ENCODE measurements at regions not wholly inside any gene's neighbourhood (a gene's known extent, or its start where the extent isn't known, plus 50 kb on each side); places are given as distances from the start of the nearest gene placed in this dataset.
A peak's percentile ranks its signal among the peaks of the same experiment; 100 is the strongest.
"Not testable (repeated sequence)": the region's sequence is repeated elsewhere in the genome, so short reads cannot be mapped to it uniquely, and the experiment has no call there.

DNA sequence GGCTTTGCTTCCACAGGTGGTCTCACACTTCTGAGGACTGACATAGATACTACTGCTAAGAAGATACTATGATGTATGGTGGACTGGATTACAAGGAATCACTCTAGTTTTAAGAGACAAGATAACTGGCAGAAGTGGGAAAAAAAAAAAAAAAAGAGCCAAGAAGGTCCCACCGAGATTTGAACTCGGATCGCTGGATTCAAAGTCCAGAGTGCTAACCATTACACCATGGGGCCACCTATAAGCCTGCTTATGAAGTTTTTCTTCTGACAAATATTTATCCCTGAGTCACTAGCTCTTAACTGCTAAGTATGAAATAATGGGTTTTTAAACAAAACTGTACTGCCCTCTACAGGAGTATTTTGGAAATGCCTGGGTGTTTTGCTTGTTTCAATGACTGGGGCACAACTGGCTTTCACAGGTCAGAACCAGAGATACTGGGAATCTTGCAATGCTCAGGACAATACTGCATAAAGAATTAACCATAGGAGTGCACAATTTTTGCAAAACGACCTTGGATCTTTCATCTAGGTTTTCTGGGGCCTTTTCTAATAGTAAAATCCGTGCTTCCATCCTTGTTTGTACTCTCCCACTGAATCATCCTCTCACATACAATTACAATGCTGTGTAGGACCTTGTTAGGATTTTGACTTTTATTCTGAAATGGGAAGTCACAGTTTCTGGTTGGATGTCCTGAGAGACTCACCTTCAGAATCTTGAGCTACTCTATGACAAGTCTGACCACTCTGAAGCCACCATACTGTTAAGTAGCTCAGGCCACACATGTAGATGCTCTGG, 116.3 kb downstream of the OR2B2 start:
- Mint-ChIP-seq H3K27ac (no peak overlapping the region), H3K4me1 (peaks cover 51% of the 10 kb centered on the region), H3K4me3 (no peak overlapping the region), H3K9me3 (no peaks in the 10 kb centered on the region), H3K27me3 (peaks cover 16% of the 10 kb centered on the region), H3K36me3 (ENCODE audit: low read depth) (no peaks in the 10 kb centered on the region)
- CTCF ChIA-PET: interaction anchor here (0.6 to 4.7 kb wide), 30 partner anchors 9 to 1224 kb away, joined by 3 to 29 read pairs (median 4); partner anchors contain the start of gene ZSCAN26
- POLR2A ChIA-PET: interaction anchor here (0.5 to 5.1 kb wide), 9 partner anchors 23 to 649 kb away, joined by 3 to 35 read pairs (median 5); a partner anchor contains a TSS
- peak; percentile 40 for DNase-seq

DNA sequence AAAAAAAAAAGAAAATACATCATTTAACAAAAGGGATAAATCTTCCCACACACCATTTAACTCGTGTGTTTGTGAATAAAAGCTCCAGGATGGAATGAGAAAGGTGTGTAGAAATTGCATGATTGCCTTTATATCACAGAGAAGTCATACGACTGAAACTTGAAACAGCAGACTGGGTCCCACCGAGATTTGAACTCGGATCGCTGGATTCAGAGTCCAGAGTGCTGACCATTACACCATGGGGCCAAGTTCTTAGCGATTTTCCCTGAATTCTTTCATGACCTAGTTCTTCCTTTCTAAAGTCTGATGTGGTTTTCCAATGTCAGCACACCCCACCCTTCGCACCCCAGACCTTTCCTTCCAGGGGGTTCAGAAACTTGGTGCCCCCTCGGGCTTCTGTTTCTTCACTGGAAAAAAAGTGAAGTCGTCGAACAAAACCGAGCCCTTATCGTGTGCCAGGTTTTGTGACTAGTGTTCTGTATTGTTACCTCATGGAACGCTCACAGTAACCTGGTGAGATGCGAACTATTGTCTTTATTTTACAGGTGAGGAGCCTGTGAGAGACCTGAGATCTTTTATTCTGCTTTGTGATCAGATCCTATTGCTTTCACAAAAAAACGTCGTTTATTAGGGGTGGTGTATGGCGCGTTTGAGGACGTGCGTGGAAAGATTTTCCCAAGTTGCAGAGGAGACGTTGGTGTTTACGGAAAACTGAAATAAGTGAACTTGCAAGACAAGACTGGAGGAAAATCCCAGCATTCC, 120.8 kb downstream of the OR2B2 start:
- ChIA-PET POLR2A (no interaction called here), CTCF (interaction anchor here (1.0 kb wide), 1 partner anchor 111 kb away, joined by 3 read pairs; no protein-coding TSS in a partner anchor)
- no peaks in the 10 kb centered on the region for H3K36me3 Mint-ChIP-seq (ENCODE audit: low read depth)
- H3K27me3 Mint-ChIP-seq: peaks cover 22% of the 10 kb centered on the region
- H3K9me3 Mint-ChIP-seq: no peaks in the 10 kb centered on the region
- H3K4me3 Mint-ChIP-seq: peak overlapping the region; percentile 73
- H3K4me1 Mint-ChIP-seq: peaks cover 46% of the 10 kb centered on the region
- DNase-seq: no peak
- H3K27ac Mint-ChIP-seq: no peak overlapping the region

DNA sequence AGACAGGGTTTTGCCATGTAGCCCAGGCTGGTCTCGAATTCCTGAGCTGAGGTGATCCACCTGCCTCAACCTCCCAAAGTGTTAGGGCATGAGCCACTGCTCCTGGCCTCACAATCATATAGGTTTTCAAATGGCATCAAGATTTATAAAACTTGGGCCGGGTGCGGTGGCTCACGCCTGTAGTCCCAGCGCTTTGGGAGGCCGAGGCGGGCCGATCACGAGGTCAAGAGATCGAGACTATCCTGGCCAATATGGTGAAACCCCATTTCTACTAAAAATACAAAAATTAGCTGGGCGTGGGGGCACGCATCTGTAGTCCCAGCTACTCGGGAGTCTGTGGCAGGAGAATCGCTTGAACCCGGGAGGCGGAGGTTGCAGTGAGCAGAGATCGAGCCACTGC, 123.8 kb downstream of the OR2B2 start:
- H3K4me1 Mint-ChIP-seq: peaks cover 22% of the 10 kb centered on the region
- CTCF ChIA-PET: interaction anchor here (1.4 to 2.2 kb wide), 2 partner anchors 36 to 101 kb away, joined by 3 to 6 read pairs; no protein-coding TSS in a partner anchor
- not testable (repeated sequence) for H3K4me3 Mint-ChIP-seq; DNase-seq; H3K9me3 Mint-ChIP-seq; H3K36me3 Mint-ChIP-seq (ENCODE audit: low read depth); H3K27ac Mint-ChIP-seq
- POLR2A ChIA-PET: interaction anchor here (0.7 to 1.9 kb wide), 2 partner anchors 16 to 102 kb away, joined by 3 to 4 read pairs; a partner anchor contains a TSS
- peaks cover 35% of the 10 kb centered on the region for H3K27me3 Mint-ChIP-seq

DNA sequence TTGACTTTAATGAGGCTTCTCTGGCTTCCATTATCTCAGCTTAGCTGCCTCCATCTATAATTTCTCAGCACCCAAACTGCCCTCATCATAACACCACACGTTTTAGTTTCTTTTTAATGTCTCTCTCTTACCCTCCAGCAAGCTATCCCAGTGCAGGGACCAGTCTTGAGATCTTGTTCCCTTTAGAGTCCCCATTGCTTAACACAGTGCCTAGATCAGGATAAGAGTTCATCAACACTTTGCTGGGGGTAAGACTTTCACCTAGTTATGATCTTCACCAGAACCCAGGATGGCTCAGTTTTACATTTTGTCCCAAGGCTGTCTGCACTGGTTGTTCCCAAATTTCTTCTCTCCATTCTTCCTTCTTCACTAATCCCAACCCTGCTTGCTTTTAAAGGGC, 126.1 kb downstream of the OR2B2 start:
- ChIA-PET POLR2A (interaction anchor here (1.3 to 2.2 kb wide), 2 partner anchors 13 to 22 kb away, joined by 3 to 8 read pairs; a partner anchor contains a TSS), CTCF (interaction anchor here (1.2 to 2.4 kb wide), 3 partner anchors 10 to 13 kb away, joined by 4 to 16 read pairs (median 4); no protein-coding TSS in a partner anchor)

DNA sequence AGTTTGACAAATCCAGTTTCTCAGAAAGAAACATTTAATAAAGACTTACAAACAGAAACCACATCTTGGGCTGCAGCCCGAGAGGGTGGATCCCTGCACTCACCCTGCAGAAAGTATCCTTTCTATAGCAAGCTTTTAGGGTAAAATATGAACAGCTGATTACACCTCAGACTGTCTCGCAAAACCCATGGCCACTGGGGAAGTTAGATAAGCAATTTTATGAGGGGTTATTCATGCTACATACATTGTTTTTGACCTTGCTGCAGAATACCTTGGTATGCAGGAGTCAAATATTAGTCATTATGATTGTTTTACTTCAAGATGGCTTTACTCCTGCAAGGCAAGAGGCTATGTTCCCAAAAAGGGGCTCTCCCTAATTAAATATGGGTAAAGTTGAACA, 126.9 kb downstream of the OR2B2 start:
- ChIA-PET POLR2A (interaction anchor here (1.2 to 2.2 kb wide), 3 partner anchors 13 to 23 kb away, joined by 3 to 8 read pairs (median 3); a partner anchor contains a TSS), CTCF (interaction anchor here (1.2 to 2.4 kb wide), 3 partner anchors 11 to 12 kb away, joined by 4 to 16 read pairs (median 4); no protein-coding TSS in a partner anchor)
- Mint-ChIP-seq H3K27me3 (peaks cover 34% of the 10 kb centered on the region), H3K9me3 (no peaks in the 10 kb centered on the region), H3K27ac (no peak overlapping the region), H3K4me1 (no peaks in the 10 kb centered on the region), H3K36me3 (ENCODE audit: low read depth) (no peaks in the 10 kb centered on the region), H3K4me3 (no peak overlapping the region)
- DNase-seq: no peak

More for the DNA sequence above, 126.1 kb downstream of the OR2B2 start:
- H3K9me3 Mint-ChIP-seq: no peaks in the 10 kb centered on the region
- no peak overlapping the region for H3K27ac Mint-ChIP-seq
- DNase-seq: no peak
- no peaks in the 10 kb centered on the region for H3K36me3 Mint-ChIP-seq (ENCODE audit: low read depth)
- peaks cover 32% of the 10 kb centered on the region for H3K27me3 Mint-ChIP-seq
- H3K4me3 Mint-ChIP-seq: no peak overlapping the region
- H3K4me1 Mint-ChIP-seq: no peaks in the 10 kb centered on the region

DNA sequence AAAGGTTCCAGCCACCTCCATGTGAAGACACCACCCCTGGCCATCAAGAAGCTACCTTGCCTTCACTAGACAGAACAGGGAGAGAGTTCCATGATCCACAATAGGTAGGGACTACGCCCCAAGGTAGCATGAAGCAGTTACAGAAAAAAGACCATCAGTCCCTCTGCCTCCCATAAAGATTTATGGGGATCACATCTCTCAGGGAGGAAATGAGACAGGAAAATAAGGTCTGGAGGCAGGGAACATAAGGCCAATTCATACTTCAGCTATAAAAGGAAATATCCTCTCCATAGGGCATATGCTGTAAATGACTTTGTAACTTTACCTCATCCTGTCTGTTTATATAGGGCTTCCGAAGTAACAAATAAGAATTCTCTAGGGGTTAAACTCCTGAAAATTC, 129.4 kb downstream of the OR2B2 start:
- Mint-ChIP-seq H3K36me3 (ENCODE audit: low read depth) (no peaks in the 10 kb centered on the region), H3K27me3 (peaks cover 36% of the 10 kb centered on the region), H3K9me3 (no peaks in the 10 kb centered on the region), H3K4me1 (no peaks in the 10 kb centered on the region), H3K4me3 (no peak overlapping the region), H3K27ac (no peak overlapping the region)
- CTCF ChIA-PET: interaction anchor here (3.8 kb wide), 1 partner anchor 11 kb away, joined by 27 read pairs; no protein-coding TSS in a partner anchor
- POLR2A ChIA-PET: interaction anchor here (1.0 kb wide), 1 partner anchor 650 kb away, joined by 3 read pairs; a partner anchor contains a TSS
- no peak for DNase-seq

DNA sequence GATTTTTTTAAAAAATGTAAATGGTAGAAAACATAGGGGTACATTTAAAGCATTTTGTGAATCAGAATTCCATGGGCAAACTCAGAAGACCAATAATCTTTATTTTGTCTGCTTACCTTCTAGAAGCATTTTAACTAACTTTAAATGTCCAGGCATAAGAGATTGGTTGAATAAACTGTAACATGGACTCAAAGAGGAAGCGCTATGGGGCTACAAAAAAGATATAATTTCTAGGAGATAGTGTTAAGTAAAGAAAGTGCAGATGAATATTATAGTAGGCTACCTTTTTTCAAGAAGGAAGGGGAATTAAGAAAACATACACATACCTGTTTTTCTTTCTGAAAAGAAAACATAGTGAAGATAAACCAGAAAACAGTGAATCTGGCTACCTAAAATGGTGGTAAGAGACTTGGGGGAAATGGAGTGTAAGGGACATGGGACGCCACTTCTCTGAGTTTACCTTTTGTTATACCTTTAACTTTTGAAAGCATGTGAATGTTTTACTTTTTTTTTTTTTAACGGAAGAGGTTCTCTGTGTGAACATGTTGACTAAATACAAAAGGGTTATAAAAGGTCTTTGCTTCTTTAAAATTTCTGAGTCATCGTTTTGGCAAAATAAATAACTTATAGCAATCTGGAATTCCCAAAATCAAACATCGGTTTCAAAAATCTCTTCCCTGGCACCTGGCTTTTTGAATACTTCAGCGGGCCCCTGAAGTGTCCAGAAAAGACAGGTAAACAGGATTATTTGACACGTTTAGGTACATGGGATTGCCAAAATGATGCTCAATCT, 133.4 kb downstream of the OR2B2 start:
- no peak for DNase-seq
- no peaks in the 10 kb centered on the region for H3K4me1 Mint-ChIP-seq
- no peaks in the 10 kb centered on the region for H3K9me3 Mint-ChIP-seq
- POLR2A ChIA-PET: no interaction called here
- no peak overlapping the region for H3K27ac Mint-ChIP-seq
- H3K27me3 Mint-ChIP-seq: peaks cover 32% of the 10 kb centered on the region
- CTCF ChIA-PET: interaction anchor here (0.8 to 1.5 kb wide), 2 partner anchors 117 to 148 kb away, joined by 3 to 5 read pairs; no protein-coding TSS in a partner anchor
- no peaks in the 10 kb centered on the region for H3K36me3 Mint-ChIP-seq (ENCODE audit: low read depth)
- no peak overlapping the region for H3K4me3 Mint-ChIP-seq

DNA sequence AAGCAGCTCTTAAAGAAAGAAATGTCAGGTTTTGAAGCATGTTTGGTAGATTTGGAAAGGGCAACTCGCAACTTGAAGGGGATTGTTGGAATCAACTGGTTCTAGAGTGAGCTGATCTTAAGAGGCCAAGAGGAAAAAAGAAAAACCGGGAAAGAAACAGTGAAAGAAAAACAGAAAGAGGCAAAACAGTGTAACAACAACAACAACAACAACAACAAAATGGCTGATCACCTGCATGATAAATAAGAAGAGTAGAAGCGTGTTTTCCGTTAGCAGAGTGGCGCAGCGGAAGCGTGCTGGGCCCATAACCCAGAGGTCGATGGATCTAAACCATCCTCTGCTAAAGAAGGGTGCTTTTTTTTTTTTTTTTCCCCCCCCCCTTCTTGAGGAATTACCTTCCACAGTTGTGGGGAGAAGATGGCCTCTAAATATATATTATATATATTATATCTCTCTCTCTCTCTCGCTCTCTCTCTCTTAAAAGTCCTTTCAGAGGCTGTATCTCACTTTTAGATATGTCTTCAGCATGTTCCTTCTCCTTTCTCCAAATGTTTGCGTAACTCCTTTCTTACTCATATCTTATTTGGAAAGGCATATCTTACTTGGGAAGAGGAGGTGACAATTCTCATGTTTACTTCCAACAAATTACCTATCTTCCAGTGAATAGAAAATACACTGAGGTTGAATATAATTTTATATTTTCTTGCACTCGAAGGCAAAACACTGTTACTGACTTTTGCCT, 134.4 kb downstream of the OR2B2 start:
- Mint-ChIP-seq H3K36me3 (ENCODE audit: low read depth) (no peaks in the 10 kb centered on the region), H3K4me1 (peaks cover 6% of the 10 kb centered on the region), H3K27me3 (peaks cover 29% of the 10 kb centered on the region), H3K27ac (no peak overlapping the region), H3K9me3 (no peaks in the 10 kb centered on the region), H3K4me3 (no peak overlapping the region)
- POLR2A ChIA-PET: no interaction called here
- DNase-seq: no peak
- CTCF ChIA-PET: no interaction called here

DNA sequence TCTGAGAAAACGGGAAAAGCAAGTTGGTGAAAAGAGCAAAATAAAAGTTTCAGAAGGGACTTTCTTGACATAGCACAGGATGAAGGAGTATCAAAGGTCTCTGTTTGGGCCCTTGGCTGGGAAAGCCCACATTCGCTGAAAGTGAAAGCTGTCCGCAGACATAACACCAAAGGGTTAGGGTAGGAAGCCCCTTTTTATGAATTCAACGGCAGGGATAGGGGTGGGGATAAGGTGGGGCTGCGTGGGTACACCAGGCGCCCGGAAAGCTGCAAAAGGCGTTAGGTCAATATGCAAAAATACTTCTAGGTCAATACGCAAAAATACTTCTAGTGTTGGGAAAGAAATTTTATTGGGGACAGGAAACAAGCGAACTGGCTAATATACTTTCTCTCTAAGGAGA, 135.1 kb downstream of the OR2B2 start:
- peaks cover 27% of the 10 kb centered on the region for H3K27me3 Mint-ChIP-seq
- POLR2A ChIA-PET: no interaction called here
- no peaks in the 10 kb centered on the region for H3K36me3 Mint-ChIP-seq (ENCODE audit: low read depth)
- CTCF ChIA-PET: interaction anchor here (1.9 kb wide), 1 partner anchor 19 kb away, joined by 6 read pairs; no protein-coding TSS in a partner anchor
- no peak for DNase-seq
- H3K27ac Mint-ChIP-seq: no peak overlapping the region
- no peak overlapping the region for H3K4me3 Mint-ChIP-seq
- no peaks in the 10 kb centered on the region for H3K9me3 Mint-ChIP-seq
- H3K4me1 Mint-ChIP-seq: peaks cover 12% of the 10 kb centered on the region

DNA sequence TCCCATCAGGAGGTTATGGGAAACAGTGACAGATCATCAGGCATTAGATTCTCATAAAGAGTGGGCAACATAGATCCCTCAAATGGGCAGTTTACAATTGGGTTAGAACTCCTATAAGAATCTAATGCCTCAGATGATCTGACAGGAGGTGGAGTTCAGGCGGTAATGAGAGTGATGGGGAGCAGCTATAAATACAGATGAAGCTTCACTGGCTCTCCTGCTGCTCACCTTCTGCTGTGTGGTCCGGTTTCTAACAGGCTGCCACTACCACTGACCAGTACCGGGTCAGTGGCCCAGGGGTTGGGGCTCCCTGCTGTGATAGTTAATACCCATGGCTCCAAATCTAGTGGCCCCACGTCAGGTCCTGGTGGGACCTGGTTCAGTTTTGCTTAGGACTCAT, 135.7 kb downstream of the OR2B2 start:
- H3K36me3 Mint-ChIP-seq (ENCODE audit: low read depth): no peaks in the 10 kb centered on the region
- POLR2A ChIA-PET: no interaction called here

DNA sequence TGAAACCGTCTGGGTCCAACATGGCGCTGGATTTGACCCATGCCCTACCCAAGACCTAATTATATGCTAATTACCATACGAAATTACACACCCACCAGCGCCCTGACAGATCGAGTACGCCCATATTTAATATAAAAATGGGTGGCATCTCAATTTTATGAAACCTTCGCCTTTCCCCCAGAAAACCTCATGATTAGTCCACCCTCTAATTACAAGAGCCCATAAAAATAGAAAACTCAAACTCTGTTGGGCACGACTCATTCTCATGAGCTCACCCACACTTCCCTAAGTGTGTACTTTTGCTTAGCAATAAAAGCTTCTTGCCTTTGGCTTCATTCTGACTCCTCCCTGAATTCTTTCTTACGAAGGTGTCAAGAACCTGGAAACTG, 136.4 kb downstream of the OR2B2 start:
- H3K27me3 Mint-ChIP-seq: peaks cover 33% of the 10 kb centered on the region
- POLR2A ChIA-PET: interaction anchor here (0.6 kb wide), 1 partner anchor 644 kb away, joined by 3 read pairs; no protein-coding TSS in a partner anchor
- no peak for DNase-seq
- no peak overlapping the region for H3K4me3 Mint-ChIP-seq
- no peaks in the 10 kb centered on the region for H3K9me3 Mint-ChIP-seq
- no peak overlapping the region for H3K27ac Mint-ChIP-seq
- CTCF ChIA-PET: interaction anchor here (0.6 to 1.9 kb wide), 2 partner anchors 20 to 37 kb away, joined by 3 to 6 read pairs; no protein-coding TSS in a partner anchor
- no peaks in the 10 kb centered on the region for H3K36me3 Mint-ChIP-seq (ENCODE audit: low read depth)
- peaks cover 22% of the 10 kb centered on the region for H3K4me1 Mint-ChIP-seq

More for the DNA sequence above, 135.7 kb downstream of the OR2B2 start:
- no peaks in the 10 kb centered on the region for H3K9me3 Mint-ChIP-seq
- CTCF ChIA-PET: interaction anchor here (1.9 kb wide), 1 partner anchor 20 kb away, joined by 6 read pairs; no protein-coding TSS in a partner anchor
- H3K27me3 Mint-ChIP-seq: peaks cover 27% of the 10 kb centered on the region
- H3K4me3 Mint-ChIP-seq: no peak overlapping the region
- no peak overlapping the region for H3K27ac Mint-ChIP-seq
- H3K4me1 Mint-ChIP-seq: peaks cover 16% of the 10 kb centered on the region
- no peak for DNase-seq

Data from activated CD4-positive, alpha-beta memory T cell treated with anti-CD3 and anti-CD28 coated beads, Interleukin-2, amount 10 ng/mL, durations not matched to agents 7 days and 5 days (primary cell).